Ovary (tissue), 1 donor: ENCODE measurements at regions not wholly inside any gene's neighbourhood (a gene's known extent, or its start where the extent isn't known, plus 50 kb on each side); places are given as distances from the start of the nearest gene placed in this dataset.

Experiments
- EP300 ChIP-seq: sonication (generic); formaldehyde crosslinking; IDR thresholded peaks from one replicate; pipeline ENCODE4 v1.6.1; 2017; ENCODE audit warnings: antibody characterized with exemption
- POLR2A ChIP-seq: fragments of 450-650 bp; IDR thresholded peaks from one replicate; pipeline ENCODE4 v1.6.1; 2017; ENCODE audit warnings: antibody characterized with exemption, mild to moderate bottlenecking, moderate library complexity

- no peak for TF ChIP-seq EP300
- TF ChIP-seq POLR2A: no peak
These were observed 105.1 kb downstream of the NUFIP1 start for GRCh38 chr13:44884076-44884729.
